ENCODE measurements at regions not wholly inside any gene's neighbourhood (a gene's known extent, or its start where the extent isn't known, plus 50 kb on each side); places are given as distances from the start of the nearest gene placed in this dataset.

GRCh38 chr9:108163321-108164005 lies 673.9 kb upstream of the KLF4 start:
- H3K27ac ChIP-seq = no peak overlapping the region
- no peak for TF ChIP-seq CTCF (conservative IDR thresholded peaks at IDR 0.05)

GRCh38 chr9:108162664-108163063 lies 673.1 kb upstream of the KLF4 start:
- TF ChIP-seq CTCF (conservative IDR thresholded peaks at IDR 0.05) = no peak
- no peak overlapping the region for H3K27ac ChIP-seq

DNA sequence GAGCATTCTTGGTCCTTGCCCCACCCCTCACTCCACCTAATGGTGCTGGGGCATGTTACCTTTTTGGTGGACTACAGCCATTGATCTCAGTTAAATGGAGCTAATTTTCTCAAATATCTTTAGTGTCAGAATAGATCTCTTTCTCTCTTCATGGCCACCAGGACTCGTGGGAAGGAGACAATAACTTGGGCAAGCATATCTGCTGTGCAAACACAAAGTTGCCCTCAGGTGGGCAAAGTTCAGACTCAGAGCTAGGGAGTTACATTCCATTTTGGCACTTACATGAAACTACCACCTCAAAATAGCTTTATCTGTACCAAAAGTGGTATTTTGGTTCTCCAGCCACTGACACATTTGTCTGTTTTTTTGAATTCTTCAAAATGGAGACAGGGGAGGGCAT lies 671.9 kb upstream of the KLF4 start:
- no peak for TF ChIP-seq CTCF (conservative IDR thresholded peaks at IDR 0.05)
- H3K27ac ChIP-seq = no peak overlapping the region

- H3K27ac ChIP-seq = no peak overlapping the region
- no peak for TF ChIP-seq CTCF (conservative IDR thresholded peaks at IDR 0.05)
Observed at GRCh38 chr9:108160706-108161355, 671.3 kb upstream of the KLF4 start.

DNA sequence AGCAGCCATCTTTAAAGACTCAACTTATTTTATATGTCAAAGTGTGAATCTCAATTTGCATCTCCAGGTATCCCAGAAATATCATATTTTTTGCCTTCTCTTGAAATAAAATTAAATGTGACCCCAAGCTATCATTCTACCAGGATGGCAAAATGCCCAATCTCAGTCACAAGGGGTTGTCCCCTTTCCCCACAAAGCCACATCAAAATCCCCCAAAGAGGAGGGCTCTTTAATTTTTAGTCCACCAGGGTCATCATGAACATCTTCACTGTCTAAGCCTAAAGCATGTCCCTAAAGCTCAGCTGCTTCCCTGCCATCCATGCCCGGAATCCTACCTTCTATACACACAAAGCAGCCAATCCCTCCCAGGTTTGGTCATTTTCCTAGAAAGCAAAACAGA lies 670.5 kb upstream of the KLF4 start:
- H3K27ac ChIP-seq = no peak overlapping the region
- no peak for TF ChIP-seq CTCF (conservative IDR thresholded peaks at IDR 0.05)

- no peak for TF ChIP-seq CTCF (conservative IDR thresholded peaks at IDR 0.05)
- no peak overlapping the region for H3K27ac ChIP-seq
Observed at GRCh38 chr9:108158236-108158995, 668.8 kb upstream of the KLF4 start.

DNA sequence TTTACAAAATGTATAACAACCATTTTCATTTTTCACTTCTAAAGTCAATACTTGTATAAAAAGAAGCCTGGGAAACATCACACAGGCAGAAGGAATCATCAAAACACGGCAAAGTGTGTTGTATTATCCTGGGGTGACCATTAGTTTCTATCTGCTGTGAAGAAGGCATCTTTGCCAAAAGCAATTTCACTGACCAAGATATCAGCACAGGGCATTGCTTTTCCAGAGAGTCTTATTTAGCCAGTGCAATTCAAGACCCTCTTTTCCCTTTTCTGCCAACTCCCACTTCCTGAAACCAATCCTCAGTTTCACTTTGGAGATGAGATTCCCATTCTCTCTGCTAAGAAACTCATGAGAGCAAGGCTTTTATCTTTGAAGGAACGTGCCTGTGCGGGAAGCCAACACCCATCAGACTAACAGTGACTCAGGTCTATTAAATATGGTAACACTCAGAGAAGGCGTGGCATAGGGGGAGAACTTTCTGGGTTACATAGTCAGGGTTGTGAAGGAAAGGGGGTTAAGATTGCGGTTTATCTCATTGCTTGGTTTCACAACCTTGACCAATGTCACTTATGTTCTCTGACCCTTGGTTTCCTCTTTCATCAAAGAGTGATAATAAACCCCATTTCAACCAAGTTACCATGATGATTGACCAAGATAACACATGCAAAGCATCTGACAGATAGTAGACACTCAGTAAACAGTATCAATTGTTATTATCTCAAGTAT lies 666.9 kb upstream of the KLF4 start:
- H3K27ac ChIP-seq = no peak overlapping the region

More for the DNA sequence above, 666.9 kb upstream of the KLF4 start:
- no peak for TF ChIP-seq CTCF (conservative IDR thresholded peaks at IDR 0.05)
